ENCODE measurements at regions not wholly inside any gene's neighbourhood (a gene's known extent, or its start where the extent isn't known, plus 50 kb on each side); places are given as distances from the start of the nearest gene placed in this dataset.
A peak's percentile ranks its signal among the peaks of the same experiment; 100 is the strongest.

- Histone ChIP-seq H3K9me3 (ENCODE audit: control insufficient read depth in 1 of 2, low read length in 2 of 2) (no peaks in the 10 kb centered on the region), H3K4me3 (ENCODE audit: low read depth in 1 of 2, low read length in 2 of 2) (no peak overlapping the region), H3K27ac (ENCODE audit: low read depth, low read length) (no peak overlapping the region), H3K27me3 (ENCODE audit: control insufficient read depth in 1 of 2, insufficient read depth in 2 of 2, low read length in 2 of 2) (no peaks in the 10 kb centered on the region), H3K4me1 (ENCODE audit: control insufficient read depth in 1 of 2, insufficient read depth in 2 of 2, low read length in 2 of 2) (no peaks in the 10 kb centered on the region), H3K9ac (ENCODE audit: low read depth in 1 of 2, low read length in 2 of 2) (no peak overlapping the region), H3K36me3 (ENCODE audit: control insufficient read depth in 1 of 2, insufficient read depth in 2 of 2, low read length in 2 of 2) (no peaks in the 10 kb centered on the region)
Observed at GRCh38 chr18:5058768-5059695, 138.0 kb downstream of the AKAIN1 start.

- Histone ChIP-seq H3K36me3 (ENCODE audit: control insufficient read depth in 1 of 2, insufficient read depth in 2 of 2, low read length in 2 of 2) (no peaks in the 10 kb centered on the region), H3K9ac (ENCODE audit: low read depth in 1 of 2, low read length in 2 of 2) (no peak overlapping the region), H3K4me3 (ENCODE audit: low read depth in 1 of 2, low read length in 2 of 2) (peak overlapping the region in 1 of 2 donors; percentile 13), H3K9me3 (ENCODE audit: control insufficient read depth in 1 of 2, low read length in 2 of 2) (no peaks in the 10 kb centered on the region), H3K27me3 (ENCODE audit: control insufficient read depth in 1 of 2, insufficient read depth in 2 of 2, low read length in 2 of 2) (no peaks in the 10 kb centered on the region), H3K4me1 (ENCODE audit: control insufficient read depth in 1 of 2, insufficient read depth in 2 of 2, low read length in 2 of 2) (no peaks in the 10 kb centered on the region), H3K27ac (ENCODE audit: low read depth, low read length) (no peak overlapping the region)
Observed at GRCh38 chr18:5057386-5058348, 139.4 kb downstream of the AKAIN1 start.

GRCh38 chr18:5052491-5052890, 144.6 kb downstream of the AKAIN1 start:
- no peaks in the 10 kb centered on the region for H3K4me1 ChIP-seq (ENCODE audit: control insufficient read depth in 1 of 2, insufficient read depth in 2 of 2, low read length in 2 of 2)
- no peak overlapping the region for H3K9ac ChIP-seq (ENCODE audit: low read depth in 1 of 2, low read length in 2 of 2)
- H3K27ac ChIP-seq (ENCODE audit: low read depth, low read length), result no peak overlapping the region
- H3K36me3 ChIP-seq (ENCODE audit: control insufficient read depth in 1 of 2, insufficient read depth in 2 of 2, low read length in 2 of 2), result no peaks in the 10 kb centered on the region
- H3K4me3 ChIP-seq (ENCODE audit: low read depth in 1 of 2, low read length in 2 of 2), result no peak overlapping the region
- no peaks in the 10 kb centered on the region for H3K27me3 ChIP-seq (ENCODE audit: control insufficient read depth in 1 of 2, insufficient read depth in 2 of 2, low read length in 2 of 2)
- H3K9me3 ChIP-seq (ENCODE audit: control insufficient read depth in 1 of 2, low read length in 2 of 2), result no peaks in the 10 kb centered on the region

- no peaks in the 10 kb centered on the region for H3K4me1 ChIP-seq (ENCODE audit: control insufficient read depth in 1 of 2, insufficient read depth in 2 of 2, low read length in 2 of 2)
- no peak overlapping the region for H3K27ac ChIP-seq (ENCODE audit: low read depth, low read length)
- no peak overlapping the region for H3K4me3 ChIP-seq (ENCODE audit: low read depth in 1 of 2, low read length in 2 of 2)
- no peaks in the 10 kb centered on the region for H3K36me3 ChIP-seq (ENCODE audit: control insufficient read depth in 1 of 2, insufficient read depth in 2 of 2, low read length in 2 of 2)
- H3K9ac ChIP-seq (ENCODE audit: low read depth in 1 of 2, low read length in 2 of 2), result no peak overlapping the region
- no peaks in the 10 kb centered on the region for H3K9me3 ChIP-seq (ENCODE audit: control insufficient read depth in 1 of 2, low read length in 2 of 2)
- H3K27me3 ChIP-seq (ENCODE audit: control insufficient read depth in 1 of 2, insufficient read depth in 2 of 2, low read length in 2 of 2), result no peaks in the 10 kb centered on the region
Observed at GRCh38 chr18:5051207-5051606, 145.8 kb downstream of the AKAIN1 start.

GRCh38 chr18:5049124-5049523, 147.9 kb downstream of the AKAIN1 start:
- Histone ChIP-seq H3K27me3 (ENCODE audit: control insufficient read depth in 1 of 2, insufficient read depth in 2 of 2, low read length in 2 of 2) (no peaks in the 10 kb centered on the region), H3K4me1 (ENCODE audit: control insufficient read depth in 1 of 2, insufficient read depth in 2 of 2, low read length in 2 of 2) (no peaks in the 10 kb centered on the region), H3K9ac (ENCODE audit: low read depth in 1 of 2, low read length in 2 of 2) (no peak overlapping the region), H3K36me3 (ENCODE audit: control insufficient read depth in 1 of 2, insufficient read depth in 2 of 2, low read length in 2 of 2) (no peaks in the 10 kb centered on the region), H3K27ac (ENCODE audit: low read depth, low read length) (no peak overlapping the region), H3K4me3 (ENCODE audit: low read depth in 1 of 2, low read length in 2 of 2) (no peak overlapping the region), H3K9me3 (ENCODE audit: control insufficient read depth in 1 of 2, low read length in 2 of 2) (no peaks in the 10 kb centered on the region)

GRCh38 chr18:5040476-5040875, 156.6 kb downstream of the AKAIN1 start:
- H3K4me1 ChIP-seq (ENCODE audit: control insufficient read depth in 1 of 2, insufficient read depth in 2 of 2, low read length in 2 of 2), result no peaks in the 10 kb centered on the region
- H3K27me3 ChIP-seq (ENCODE audit: control insufficient read depth in 1 of 2, insufficient read depth in 2 of 2, low read length in 2 of 2), result no peaks in the 10 kb centered on the region
- H3K9me3 ChIP-seq (ENCODE audit: control insufficient read depth in 1 of 2, low read length in 2 of 2), result no peaks in the 10 kb centered on the region
- H3K36me3 ChIP-seq (ENCODE audit: control insufficient read depth in 1 of 2, insufficient read depth in 2 of 2, low read length in 2 of 2), result no peaks in the 10 kb centered on the region
- no peak overlapping the region for H3K27ac ChIP-seq (ENCODE audit: low read depth, low read length)
- H3K4me3 ChIP-seq (ENCODE audit: low read depth in 1 of 2, low read length in 2 of 2), result no peak overlapping the region
- H3K9ac ChIP-seq (ENCODE audit: low read depth in 1 of 2, low read length in 2 of 2), result no peak overlapping the region

- H3K9me3 ChIP-seq (ENCODE audit: control insufficient read depth in 1 of 2, low read length in 2 of 2), result peaks cover 0 to 5% of the 10 kb centered on the region in 2 donors
- H3K9ac ChIP-seq (ENCODE audit: low read depth in 1 of 2, low read length in 2 of 2), result no peak overlapping the region
- H3K36me3 ChIP-seq (ENCODE audit: control insufficient read depth in 1 of 2, insufficient read depth in 2 of 2, low read length in 2 of 2), result no peaks in the 10 kb centered on the region
- no peak overlapping the region for H3K27ac ChIP-seq (ENCODE audit: low read depth, low read length)
- no peaks in the 10 kb centered on the region for H3K4me1 ChIP-seq (ENCODE audit: control insufficient read depth in 1 of 2, insufficient read depth in 2 of 2, low read length in 2 of 2)
- no peak overlapping the region for H3K4me3 ChIP-seq (ENCODE audit: low read depth in 1 of 2, low read length in 2 of 2)
- no peaks in the 10 kb centered on the region for H3K27me3 ChIP-seq (ENCODE audit: control insufficient read depth in 1 of 2, insufficient read depth in 2 of 2, low read length in 2 of 2)
Observed at GRCh38 chr18:5036523-5036922, 160.5 kb downstream of the AKAIN1 start.

- Histone ChIP-seq H3K9me3 (ENCODE audit: control insufficient read depth in 1 of 2, low read length in 2 of 2) (peaks cover 0 to 5% of the 10 kb centered on the region in 2 donors), H3K4me1 (ENCODE audit: control insufficient read depth in 1 of 2, insufficient read depth in 2 of 2, low read length in 2 of 2) (no peaks in the 10 kb centered on the region), H3K36me3 (ENCODE audit: control insufficient read depth in 1 of 2, insufficient read depth in 2 of 2, low read length in 2 of 2) (no peaks in the 10 kb centered on the region), H3K4me3 (ENCODE audit: low read depth in 1 of 2, low read length in 2 of 2) (no peak overlapping the region), H3K27ac (ENCODE audit: low read depth, low read length) (no peak overlapping the region), H3K9ac (ENCODE audit: low read depth in 1 of 2, low read length in 2 of 2) (no peak overlapping the region), H3K27me3 (ENCODE audit: control insufficient read depth in 1 of 2, insufficient read depth in 2 of 2, low read length in 2 of 2) (no peaks in the 10 kb centered on the region)
Observed at GRCh38 chr18:5031216-5031615, 165.8 kb downstream of the AKAIN1 start.

GRCh38 chr18:5030636-5031035, 166.4 kb downstream of the AKAIN1 start:
- H3K9me3 ChIP-seq (ENCODE audit: control insufficient read depth in 1 of 2, low read length in 2 of 2), result peaks cover 0 to 5% of the 10 kb centered on the region in 2 donors
- H3K27ac ChIP-seq (ENCODE audit: low read depth, low read length), result no peak overlapping the region
- no peaks in the 10 kb centered on the region for H3K36me3 ChIP-seq (ENCODE audit: control insufficient read depth in 1 of 2, insufficient read depth in 2 of 2, low read length in 2 of 2)
- no peak overlapping the region for H3K4me3 ChIP-seq (ENCODE audit: low read depth in 1 of 2, low read length in 2 of 2)
- no peaks in the 10 kb centered on the region for H3K27me3 ChIP-seq (ENCODE audit: control insufficient read depth in 1 of 2, insufficient read depth in 2 of 2, low read length in 2 of 2)
- no peak overlapping the region for H3K9ac ChIP-seq (ENCODE audit: low read depth in 1 of 2, low read length in 2 of 2)
- H3K4me1 ChIP-seq (ENCODE audit: control insufficient read depth in 1 of 2, insufficient read depth in 2 of 2, low read length in 2 of 2), result no peaks in the 10 kb centered on the region

- H3K27ac ChIP-seq (ENCODE audit: low read depth, low read length), result no peak overlapping the region
- no peak overlapping the region for H3K9ac ChIP-seq (ENCODE audit: low read depth in 1 of 2, low read length in 2 of 2)
- H3K27me3 ChIP-seq (ENCODE audit: control insufficient read depth in 1 of 2, insufficient read depth in 2 of 2, low read length in 2 of 2), result no peaks in the 10 kb centered on the region
- no peaks in the 10 kb centered on the region for H3K4me1 ChIP-seq (ENCODE audit: control insufficient read depth in 1 of 2, insufficient read depth in 2 of 2, low read length in 2 of 2)
- H3K9me3 ChIP-seq (ENCODE audit: control insufficient read depth in 1 of 2, low read length in 2 of 2), result peaks cover 0 to 5% of the 10 kb centered on the region in 2 donors
- no peaks in the 10 kb centered on the region for H3K36me3 ChIP-seq (ENCODE audit: control insufficient read depth in 1 of 2, insufficient read depth in 2 of 2, low read length in 2 of 2)
- no peak overlapping the region for H3K4me3 ChIP-seq (ENCODE audit: low read depth in 1 of 2, low read length in 2 of 2)
Observed at GRCh38 chr18:5029592-5029991, 167.5 kb downstream of the AKAIN1 start.

Measured in duodenal mucosa (tissue), 2 donors.